A549 (cell line): ENCODE measurements at regions not wholly inside any gene's neighbourhood (a gene's known extent, or its start where the extent isn't known, plus 50 kb on each side); places are given as distances from the start of the nearest gene placed in this dataset.

ENCODE experiments used
- ATAC-seq, 2 experiments: fragments of 200-7000 bp in 1 of 2; fragments of >200 bp in 1 of 2; cut with Nextera tagmentation in 1 of 2; cut with Tn5 transposase in 1 of 2; 3 replicates each; pipeline versions ENCODE4 v1.8.0 to v1.9.1; 2018 to 2020; ENCODE audit warnings: mild to moderate bottlenecking in 1 of 2, moderate library complexity in 1 of 2
- CTCF ChIA-PET: fragments of 300-600 bp; sonication (Branson Sonifier 250); formaldehyde crosslinking; extraction: SDS; loops from one replicate; lab custom pipeline; 2021; ENCODE audit warnings: antibody characterized with exemption, inconsistent platforms; lab: Yijun Ruan, JAX
- POLR2A ChIA-PET: fragments of 350-600 bp; formaldehyde crosslinking; extraction: SDS; loops from one replicate; lab custom pipeline; 2021; ENCODE audit warnings: antibody characterized with exemption, inconsistent platforms; lab: Yijun Ruan, JAX
- DNase-seq, 2 experiments: peaks; one replicate each; pipeline versions ENCODE4 v3.0.0 to v3.0.0-alpha.2; 2011 to 2016; ENCODE audit warnings: low read depth in 1 of 2, low spot score in 1 of 2
- FAIRE-seq: peaks from 2 replicates; lab custom pipeline; 2011; peaks lifted over from hg19 to GRCh38; lab: Jason Lieb, UNC
- H3K27ac ChIP-seq, 2 experiments: fragments of >200 bp; sonication (Bioruptor Twin); formaldehyde crosslinking; 3 replicates each; pipeline ENCODE4 v1.5.1; 2016 to 2017
- H3K4me1 ChIP-seq: fragments of >200 bp; sonication (Bioruptor Twin); formaldehyde crosslinking; 3 replicates; pipeline ENCODE4 v1.6.1; 2016
- H3K4me2 ChIP-seq: fragments of >200 bp; sonication (Bioruptor Twin); formaldehyde crosslinking; 3 replicates; pipeline ENCODE4 v1.6.1; 2016
- H3K4me3 ChIP-seq: fragments of >200 bp; sonication (Bioruptor Twin); formaldehyde crosslinking; 3 replicates; pipeline ENCODE4 v1.5.1; 2016
- H3K9me3 ChIP-seq: fragments of >200 bp; sonication (Bioruptor Twin); formaldehyde crosslinking; 3 replicates; pipeline ENCODE4 v1.6.1; 2016
- BHLHE40 ChIP-seq: IDR thresholded peaks from 2 replicates; pipeline ENCODE4 v1.6.1; 2012; ENCODE audit warnings: low read depth, low read length, inconsistent platforms
- CBX2 ChIP-seq: fragments of 200-600 bp; sonication (generic); IDR thresholded peaks from 2 replicates; pipeline ENCODE4 v1.6.1; 2016; ENCODE audit warnings: low read depth, mild to moderate bottlenecking, borderline replicate concordance
- EHF ChIP-seq: fragments of 250-450 bp; sonication (Bioruptor Pico); IDR thresholded peaks from 2 replicates; pipeline ENCODE4 v1.5.0; 2020; ENCODE audit warnings: mild to moderate bottlenecking
- HDAC2 ChIP-seq: fragments of 200-600 bp; sonication (generic); IDR thresholded peaks from 2 replicates; pipeline ENCODE4 v1.6.1; 2016
- HOXB13 ChIP-seq: fragments of 250-450 bp; sonication (Bioruptor Pico); IDR thresholded peaks from 2 replicates; pipeline ENCODE4 v1.5.0; 2020; ENCODE audit warnings: low read depth, mild to moderate bottlenecking, moderate library complexity
- KDM5A ChIP-seq: fragments of 200-600 bp; sonication (generic); IDR thresholded peaks from 2 replicates; pipeline ENCODE4 v1.6.1; 2016; ENCODE audit warnings: antibody characterized with exemption, mild to moderate bottlenecking
- MAFK ChIP-seq: fragments of 450-650 bp; IDR thresholded peaks from 2 replicates; pipeline ENCODE4 v1.6.1; 2014; ENCODE audit not compliant: partially characterized antibody
- MAZ ChIP-seq: fragments of 150-350 bp; IDR thresholded peaks from 2 replicates; pipeline ENCODE4 v1.6.1; 2014; ENCODE audit warnings: antibody characterized with exemption, low read depth, low read length, borderline replicate concordance
- MYC ChIP-seq: IDR thresholded peaks from 2 replicates; pipeline ENCODE4 v1.6.1; 2012; ENCODE audit warnings: mild to moderate bottlenecking, inconsistent platforms, low read length, improper control_type of control experiment, borderline replicate concordance
- NFE2L2 ChIP-seq: fragments of 150-350 bp; conservative IDR thresholded peaks from 2 replicates; pipeline ENCODE4 v1.6.1; 2014; ENCODE audit warnings: low read length
- PBX3 ChIP-seq: IDR thresholded peaks from 2 replicates; pipeline ENCODE4 v1.6.1; 2012
- PHF8 ChIP-seq: fragments of 200-600 bp; sonication (generic); IDR thresholded peaks from 2 replicates; pipeline ENCODE4 v1.6.1; 2016; ENCODE audit warnings: low read depth, mild to moderate bottlenecking, antibody characterized with exemption, moderate library complexity, borderline replicate concordance
- RARB ChIP-seq: fragments of 250-450 bp; sonication (Bioruptor Pico); IDR thresholded peaks from 2 replicates; pipeline ENCODE4 v1.8.0; 2021; ENCODE audit warnings: mild to moderate bottlenecking, moderate library complexity
- TP53 ChIP-seq: fragments of 250-450 bp; sonication (Bioruptor Pico); IDR thresholded peaks from 2 replicates; pipeline ENCODE4 v1.5.0; 2021; ENCODE audit warnings: mild to moderate bottlenecking, moderate library complexity
- ZNF302 ChIP-seq: fragments of 250-450 bp; sonication (Bioruptor Pico); IDR thresholded peaks from 2 replicates; pipeline ENCODE4 v1.9.0; 2021; ENCODE audit warnings: inconsistent platforms, mild to moderate bottlenecking, moderate library complexity
- WGBS: methylation state at CpG from one replicate; pipeline ENCODE4 v1.1.6; 2017; ENCODE audit errors: missing lambda C conversion rate; 5-methylcytosine and 5-hydroxymethylcytosine counted together
- TF ChIP-seq, protein P1 (sequence below): fragments of 250-450 bp; sonication (Bioruptor Pico); IDR thresholded peaks from 2 replicates; pipeline ENCODE4 v1.5.0; 2021; ENCODE audit warnings: mild to moderate bottlenecking, moderate library complexity, borderline replicate concordance
- TF ChIP-seq, protein P2 (sequence below): IDR thresholded peaks from 2 replicates; pipeline ENCODE4 v1.6.1; 2012

DNA sequence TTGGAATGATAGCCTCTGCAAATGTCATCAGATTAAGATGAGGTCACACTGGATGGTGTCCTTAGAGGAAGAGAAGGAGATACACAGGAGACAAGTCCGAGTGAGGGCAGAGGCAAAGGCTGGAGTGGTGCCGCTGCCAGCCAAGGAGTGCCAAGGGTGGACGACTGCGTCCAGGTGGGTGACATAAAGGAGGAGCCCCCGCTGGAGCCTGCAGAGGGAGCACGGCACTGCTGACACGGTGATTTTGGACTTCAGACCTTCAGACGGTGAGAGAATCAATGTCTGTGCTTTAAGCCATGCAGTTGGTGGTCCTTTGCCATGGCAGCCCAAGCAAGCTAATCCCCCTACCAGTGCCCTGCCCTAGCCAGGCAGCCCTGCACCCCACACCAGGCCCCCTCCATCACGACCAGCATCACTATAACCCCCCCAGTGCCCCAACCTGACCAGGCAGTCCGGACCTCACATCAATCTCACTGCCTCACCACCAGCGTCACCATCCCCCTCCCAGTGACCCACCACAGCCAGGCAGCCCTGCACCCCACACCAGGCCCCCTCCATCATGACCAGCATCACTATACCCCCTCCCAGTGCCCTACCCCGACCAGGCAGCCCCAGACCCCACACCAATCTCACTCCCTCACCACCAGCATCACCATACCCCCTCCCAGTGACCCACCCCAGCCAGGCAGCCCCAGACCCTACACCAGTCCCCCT is 130.0 kb downstream of the HMX1 start (continued):
- TF ChIP-seq, protein P1, sequence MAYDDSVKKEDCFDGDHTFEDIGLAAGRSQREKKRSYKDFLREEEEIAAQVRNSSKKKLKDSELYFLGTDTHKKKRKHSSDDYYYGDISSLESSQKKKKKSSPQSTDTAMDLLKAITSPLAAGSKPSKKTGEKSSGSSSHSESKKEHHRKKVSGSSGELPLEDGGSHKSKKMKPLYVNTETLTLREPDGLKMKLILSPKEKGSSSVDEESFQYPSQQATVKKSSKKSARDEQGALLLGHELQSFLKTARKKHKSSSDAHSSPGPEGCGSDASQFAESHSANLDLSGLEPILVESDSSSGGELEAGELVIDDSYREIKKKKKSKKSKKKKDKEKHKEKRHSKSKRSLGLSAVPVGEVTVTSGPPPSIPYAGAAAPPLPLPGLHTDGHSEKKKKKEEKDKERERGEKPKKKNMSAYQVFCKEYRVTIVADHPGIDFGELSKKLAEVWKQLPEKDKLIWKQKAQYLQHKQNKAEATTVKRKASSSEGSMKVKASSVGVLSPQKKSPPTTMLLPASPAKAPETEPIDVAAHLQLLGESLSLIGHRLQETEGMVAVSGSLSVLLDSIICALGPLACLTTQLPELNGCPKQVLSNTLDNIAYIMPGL, result no peak
- no peak for TF ChIP-seq ZNF302 (CRISPR knock-in tag)
- no peak for TF ChIP-seq PBX3

DNA sequence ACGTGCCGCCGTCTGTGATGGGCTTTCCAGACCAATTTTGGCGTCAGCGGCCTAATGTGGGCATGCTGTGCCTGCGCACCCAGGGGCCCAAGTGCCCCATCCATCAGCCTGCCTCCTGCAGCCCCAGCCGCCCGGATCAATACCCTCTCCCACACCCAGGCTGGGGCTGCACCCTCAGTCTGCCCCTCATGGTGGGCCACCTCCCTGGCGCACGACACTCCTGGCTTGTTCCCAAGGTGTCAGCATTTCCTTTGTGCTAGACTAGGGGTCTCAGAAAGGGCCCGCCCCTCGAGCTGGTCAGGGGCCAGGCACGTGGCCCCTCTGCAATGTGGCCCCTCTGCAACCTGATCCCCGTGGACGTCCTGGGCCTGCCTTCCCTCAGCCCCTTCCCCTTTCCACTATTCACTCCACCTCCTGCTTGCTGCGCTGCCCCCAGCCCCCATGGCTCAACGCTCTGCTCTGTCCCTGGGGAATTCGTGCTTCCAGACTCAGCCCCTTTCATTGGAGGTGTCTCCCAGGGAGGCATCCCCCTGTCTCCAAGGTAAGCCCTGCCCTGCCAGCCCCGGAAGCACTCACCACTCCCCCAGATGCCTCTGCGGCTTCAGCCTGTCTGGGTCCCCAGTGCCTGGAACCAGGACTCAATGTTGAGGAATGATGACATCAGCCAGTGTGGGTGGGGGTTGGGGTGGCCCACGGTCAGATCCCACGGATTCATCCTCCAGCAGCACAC is 130.8 kb downstream of the HMX1 start:
- FAIRE-seq (no peak), DNase-seq (no peak), ATAC-seq (no peak)
- TF ChIP-seq BHLHE40 (no peak), MAZ (no peak), RARB (CRISPR knock-in tag) (no peak), PBX3 (no peak), CBX2 (no peak), KDM5A (no peak), EHF (no peak), HOXB13 (CRISPR knock-in tag) (no peak), NFE2L2 (no peak), PHF8 (no peak), MAFK (no peak), TP53 (no peak), MYC (no peak), HDAC2 (no peak)
- TF ChIP-seq, protein P1, result no peak
- TF ChIP-seq, protein P2, sequence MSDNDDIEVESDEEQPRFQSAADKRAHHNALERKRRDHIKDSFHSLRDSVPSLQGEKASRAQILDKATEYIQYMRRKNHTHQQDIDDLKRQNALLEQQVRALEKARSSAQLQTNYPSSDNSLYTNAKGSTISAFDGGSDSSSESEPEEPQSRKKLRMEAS, result no peak
- Histone ChIP-seq H3K4me2 (no peak overlapping the region), H3K9me3 (no peaks in the 10 kb centered on the region), H3K4me3 (no peak overlapping the region), H3K27ac (no peak overlapping the region), H3K4me1 (no peaks in the 10 kb centered on the region)
- ChIA-PET CTCF (no interaction called here), POLR2A (no interaction called here)
- 65% methylated on average over 14 of the region's 22 CpGs for WGBS
